H9 (cell line): ENCODE measurements at regions not wholly inside any gene's neighbourhood (a gene's known extent, or its start where the extent isn't known, plus 50 kb on each side); places are given as distances from the start of the nearest gene placed in this dataset.

ENCODE experiments used
- DNase-seq: peaks from one replicate; pipeline ENCODE4 v3.0.0-alpha.2; 2017
- H2AFZ ChIP-seq: one replicate; pipeline ENCODE4 v1.6.1; 2013; ENCODE audit warnings: mild to moderate bottlenecking, low read length, control low read depth, moderate library complexity
- H2AK5ac ChIP-seq: 2 replicates; pipeline ENCODE4 v1.6.1; 2013; ENCODE audit warnings: low read length, control low read depth, mixed read lengths; ENCODE audit not compliant: insufficient read length
- H2BK120ac ChIP-seq: one replicate; pipeline ENCODE4 v1.6.1; 2013; ENCODE audit warnings: low read depth, mild to moderate bottlenecking, low read length, control low read depth, inconsistent platforms; ENCODE audit not compliant: poor library complexity, severe bottlenecking
- H2BK12ac ChIP-seq: 2 replicates; pipeline ENCODE4 v1.6.1; 2013; ENCODE audit warnings: low read length, control low read depth, mixed read lengths, low read depth; ENCODE audit not compliant: insufficient read length
- H2BK15ac ChIP-seq: 2 replicates; pipeline ENCODE4 v1.6.1; 2013; ENCODE audit warnings: low read depth, low read length, control low read depth
- H2BK20ac ChIP-seq: one replicate; pipeline ENCODE4 v1.6.1; 2013; ENCODE audit warnings: low read depth, mild to moderate bottlenecking, low read length, control low read depth, inconsistent platforms; ENCODE audit not compliant: poor library complexity, severe bottlenecking
- H2BK5ac ChIP-seq: 2 replicates; pipeline ENCODE4 v1.6.1; 2013; ENCODE audit warnings: low read length, control low read depth, mixed read lengths; ENCODE audit not compliant: insufficient read length
- H3K14ac ChIP-seq: 2 replicates; pipeline ENCODE4 v1.6.1; 2013; ENCODE audit warnings: low read length, control low read depth; ENCODE audit not compliant: insufficient read depth
- H3K18ac ChIP-seq: 2 replicates; pipeline ENCODE4 v1.6.1; 2013; ENCODE audit warnings: low read depth, mild to moderate bottlenecking, mixed read lengths, low read length, control low read depth; ENCODE audit not compliant: insufficient read length
- H3K23ac ChIP-seq: 2 replicates; pipeline ENCODE4 v1.6.1; 2013; ENCODE audit warnings: low read length, control low read depth, mixed read lengths, low read depth; ENCODE audit not compliant: insufficient read length
- H3K23me2 ChIP-seq: 2 replicates; pipeline ENCODE4 v1.6.1; 2013; ENCODE audit warnings: low read depth, mild to moderate bottlenecking, mixed read lengths, low read length, control low read depth; ENCODE audit not compliant: insufficient read length, poor library complexity, severe bottlenecking
- H3K27ac ChIP-seq: 2 replicates; pipeline ENCODE4 v1.5.1; 2013; ENCODE audit warnings: low read length, control low read depth, mixed read lengths, low read depth; ENCODE audit not compliant: insufficient read length
- H3K27me3 ChIP-seq: 2 replicates; pipeline ENCODE4 v1.6.1; 2013; ENCODE audit warnings: low read length, control low read depth, inconsistent platforms; ENCODE audit not compliant: insufficient read depth
- H3K4ac ChIP-seq: 2 replicates; pipeline ENCODE4 v1.6.1; 2013; ENCODE audit warnings: low read depth, mild to moderate bottlenecking, control low read depth, inconsistent platforms, low read length, moderate library complexity
- H3K4me1 ChIP-seq: 2 replicates; pipeline ENCODE4 v1.6.1; 2013; ENCODE audit warnings: low read length, control low read depth, inconsistent platforms; ENCODE audit not compliant: insufficient read depth
- H3K4me2 ChIP-seq: 2 replicates; pipeline ENCODE4 v1.6.1; 2013; ENCODE audit warnings: low read length, control low read depth, mixed read lengths; ENCODE audit not compliant: insufficient read length, insufficient read depth
- H3K56ac ChIP-seq: 2 replicates; pipeline ENCODE4 v1.6.1; 2013; ENCODE audit warnings: low read depth, mild to moderate bottlenecking, mixed read lengths, low read length, control low read depth; ENCODE audit not compliant: insufficient read length
- H3K79me1 ChIP-seq: 2 replicates; pipeline ENCODE4 v1.6.1; 2013; ENCODE audit warnings: low read depth, mild to moderate bottlenecking, moderate library complexity, low read length, control low read depth, inconsistent platforms; ENCODE audit not compliant: insufficient read depth, poor library complexity, severe bottlenecking
- H3K79me2 ChIP-seq: 2 replicates; pipeline ENCODE4 v1.6.1; 2013; ENCODE audit warnings: low read length, control low read depth, inconsistent platforms; ENCODE audit not compliant: insufficient read depth
- H3K9ac ChIP-seq: 2 replicates; pipeline ENCODE4 v1.6.1; 2013; ENCODE audit warnings: low read length, control low read depth, mixed read lengths; ENCODE audit not compliant: insufficient read length; ENCODE audit errors: extremely low read depth
- H3K9me3 ChIP-seq: one replicate; pipeline ENCODE4 v1.6.1; 2013; ENCODE audit warnings: low read depth, low read length, inconsistent platforms; ENCODE audit not compliant: control insufficient read depth
- H3T11ph ChIP-seq: one replicate; pipeline ENCODE4 v1.6.1; 2013; ENCODE audit warnings: mild to moderate bottlenecking, low read length, control low read depth, inconsistent platforms
- H4K20me1 ChIP-seq: one replicate; pipeline ENCODE4 v1.6.1; 2013; ENCODE audit not compliant: control insufficient read depth, insufficient read length, insufficient read depth
- H4K5ac ChIP-seq: 2 replicates; pipeline ENCODE4 v1.6.1; 2013; ENCODE audit warnings: low read depth, mild to moderate bottlenecking, mixed read lengths, low read length, control low read depth; ENCODE audit not compliant: insufficient read length
- H4K8ac ChIP-seq: replicated peaks from 2 replicates; pipeline ENCODE4 v1.6.1; 2013; ENCODE audit warnings: low read length, control low read depth, mixed read lengths, low read depth; ENCODE audit not compliant: insufficient read length
- H4K91ac ChIP-seq: 2 replicates; pipeline ENCODE4 v1.6.1; 2013; ENCODE audit warnings: low read depth, mild to moderate bottlenecking, moderate library complexity, mixed read lengths, low read length, control low read depth; ENCODE audit not compliant: insufficient read length
- H3K27ac Mint-ChIP-seq, 3 experiments: 2 replicates in 2 of 3; 3 replicates in 1 of 3; pipeline ENCODE4 v1.8.0; 2020 to 2021; ENCODE audit warnings: mixed read lengths in 3 of 3, mild to moderate bottlenecking in 1 of 3, moderate library complexity in 1 of 3
- H3K27me3 Mint-ChIP-seq: 2 replicates; pipeline ENCODE4 v1.8.0; 2021; ENCODE audit warnings: low read depth, mild to moderate bottlenecking, moderate library complexity, mixed read lengths
- H3K36me3 Mint-ChIP-seq, 3 experiments: 2 replicates in 2 of 3; 3 replicates in 1 of 3; pipeline ENCODE4 v1.8.0; 2020 to 2021; ENCODE audit warnings: low read depth in 3 of 3, mixed read lengths in 3 of 3; ENCODE audit not compliant: insufficient read depth in 1 of 3
- H3K4me1 Mint-ChIP-seq, 2 experiments: 2 replicates each; pipeline ENCODE4 v1.8.0; 2020; ENCODE audit warnings: mixed read lengths in 2 of 2
- H3K4me3 Mint-ChIP-seq, 2 experiments: 2 replicates in 1 of 2; 3 replicates in 1 of 2; pipeline ENCODE4 v1.8.0; 2020 to 2021; ENCODE audit warnings: mild to moderate bottlenecking in 2 of 2, mixed read lengths in 2 of 2, moderate library complexity in 1 of 2
- H3K9me3 Mint-ChIP-seq, 2 experiments: 2 replicates in 1 of 2; 3 replicates in 1 of 2; pipeline ENCODE4 v1.8.0; 2020; ENCODE audit warnings: mild to moderate bottlenecking in 2 of 2, mixed read lengths in 2 of 2, moderate library complexity in 1 of 2
- CTCF ChIP-seq: fragments of 200-600 bp; sonication (generic); conservative IDR thresholded peaks from 3 replicates; pipeline ENCODE4 v1.8.0; 2021; ENCODE audit warnings: antibody characterized with exemption, mild to moderate bottlenecking
- WGBS: extraction: QIAGEN DNeasy Blood & Tissue Kit; methylation state at CpG from one replicate; pipeline ENCODE4 v1.1.7; 2013; ENCODE audit warnings: missing lambda C conversion rate, low lambda C conversion rate, mixed read lengths; ENCODE audit not compliant: insufficient read length; ENCODE audit errors: extremely low coverage; 5-methylcytosine and 5-hydroxymethylcytosine counted together

DNA sequence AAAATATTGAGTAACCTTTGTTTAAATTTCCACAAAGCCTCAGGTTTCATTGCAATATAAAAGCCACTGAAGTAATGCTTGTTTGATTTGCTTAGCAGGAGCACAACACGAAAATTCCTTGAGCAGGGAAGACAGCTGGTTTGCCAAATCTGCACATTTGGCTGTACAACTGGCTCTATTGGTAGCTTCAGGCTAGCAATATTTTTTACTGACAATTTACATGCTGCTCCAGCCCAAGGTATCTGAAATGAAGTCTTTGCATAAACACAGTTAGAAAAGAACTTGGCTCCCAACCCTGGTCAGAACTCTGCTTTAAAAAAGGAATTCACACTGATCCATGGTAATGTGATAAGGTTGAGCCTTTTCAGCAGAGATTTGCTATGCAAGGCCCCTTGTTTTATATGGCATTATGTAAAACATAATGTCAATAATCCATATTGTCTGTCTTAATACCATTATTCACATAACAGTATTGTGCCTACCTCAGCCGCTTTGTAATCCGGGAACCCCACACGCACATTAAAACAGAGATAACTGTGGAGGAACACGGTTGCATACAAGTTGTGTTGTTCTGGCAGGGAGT lies 55.7 kb upstream of the CHL1 start:
- H3K9me3 Mint-ChIP-seq: peaks cover 0 to 3% of the 10 kb centered on the region in 2 experiments; a peak in 1 of 5 replicates
- Histone ChIP-seq H2BK120ac (no peak overlapping the region), H3K23ac (no peak overlapping the region), H3T11ph (no peak overlapping the region), H2AK5ac (no peak overlapping the region), H2BK15ac (no peak overlapping the region), H3K4ac (no peak overlapping the region), H3K9ac (no peak overlapping the region), H2AFZ (no peak overlapping the region), H4K20me1 (no peaks in the 10 kb centered on the region), H4K91ac (no peak overlapping the region), H3K14ac (no peak overlapping the region), H3K4me1 (no peaks in the 10 kb centered on the region), H4K5ac (no peak overlapping the region), H3K18ac (no peak overlapping the region), H3K27me3 (no peaks in the 10 kb centered on the region), H2BK20ac (no peak overlapping the region), H2BK5ac (no peak overlapping the region), H2BK12ac (no peak overlapping the region), H3K23me2 (no peaks in the 10 kb centered on the region), H3K79me2 (no peaks in the 10 kb centered on the region), H3K79me1 (no peaks in the 10 kb centered on the region), H3K4me2 (no peak overlapping the region), H3K27ac (no peak overlapping the region), H4K8ac (no peak overlapping the region), H3K56ac (no peak overlapping the region), H3K9me3 (no peaks in the 10 kb centered on the region)
- H3K4me3 Mint-ChIP-seq: no peak overlapping the region
- TF ChIP-seq CTCF: no peak
- WGBS: no CpG with 5 or more reads among the region's 5 CpGs
- peaks cover 0 to 8% of the 10 kb centered on the region in 2 experiments; a peak in 2 of 4 replicates for H3K4me1 Mint-ChIP-seq
- H3K36me3 Mint-ChIP-seq: no peaks in the 10 kb centered on the region
- H3K27ac Mint-ChIP-seq: no peak overlapping the region
- DNase-seq: no peak
- no peaks in the 10 kb centered on the region for H3K27me3 Mint-ChIP-seq
